ENCODE measurements at regions not wholly inside any gene's neighbourhood (a gene's known extent, or its start where the extent isn't known, plus 50 kb on each side); places are given as distances from the start of the nearest gene placed in this dataset.
"Not testable (repeated sequence)": the region's sequence is repeated elsewhere in the genome, so short reads cannot be mapped to it uniquely, and the experiment has no call there.

- no peak for DNase-seq (ENCODE audit: low spot score)
Measured at GRCh38 chr21:39000496-39000895, 182.8 kb downstream of the PSMG1 start.

GRCh38 chr21:38999161-38999560, 184.1 kb downstream of the PSMG1 start:
- DNase-seq (ENCODE audit: low spot score): no peak

GRCh38 chr21:38998281-38998680, 185.0 kb downstream of the PSMG1 start:
- DNase-seq (ENCODE audit: low spot score): not testable (repeated sequence)

- DNase-seq (ENCODE audit: low spot score): not testable (repeated sequence)
Measured at GRCh38 chr21:38997843-38998175, 185.4 kb downstream of the PSMG1 start.

- no peak for DNase-seq (ENCODE audit: low spot score)
Measured at GRCh38 chr21:38997051-38997842, 186.0 kb downstream of the PSMG1 start.

- DNase-seq (ENCODE audit: low spot score): no peak
Measured at GRCh38 chr21:38996355-38996754, 186.9 kb downstream of the PSMG1 start.

- no peak for DNase-seq (ENCODE audit: low spot score)
Measured at GRCh38 chr21:38995731-38996130, 187.5 kb downstream of the PSMG1 start.

GRCh38 chr21:38995071-38995669, 188.1 kb downstream of the PSMG1 start:
- no peak for DNase-seq (ENCODE audit: low spot score)

GRCh38 chr21:38994042-38994441, 188.3 kb downstream of the ETS2 start:
- DNase-seq (ENCODE audit: low spot score): no peak

GRCh38 chr21:38993561-38993960, 187.8 kb downstream of the ETS2 start:
- no peak for DNase-seq (ENCODE audit: low spot score)

- DNase-seq (ENCODE audit: low spot score): no peak
Measured at GRCh38 chr21:38992737-38993136, 187.0 kb downstream of the ETS2 start.

GRCh38 chr21:38990424-38990794, 184.7 kb downstream of the ETS2 start:
- no peak for DNase-seq (ENCODE audit: low spot score)

GRCh38 chr21:38989745-38990423, 184.2 kb downstream of the ETS2 start:
- DNase-seq (ENCODE audit: low spot score): no peak

GRCh38 chr21:38989379-38989744, 183.6 kb downstream of the ETS2 start:
- DNase-seq (ENCODE audit: low spot score): no peak

GRCh38 chr21:38988509-38989378, 183.0 kb downstream of the ETS2 start:
- no peak for DNase-seq (ENCODE audit: low spot score)

- no peak for DNase-seq (ENCODE audit: low spot score)
Measured at GRCh38 chr21:38987633-38988508, 182.1 kb downstream of the ETS2 start.

- DNase-seq (ENCODE audit: low spot score): peak; percentile 6
Measured at GRCh38 chr21:38986806-38987632, 181.3 kb downstream of the ETS2 start.

GRCh38 chr21:38986406-38986805, 180.7 kb downstream of the ETS2 start:
- peak; percentile 9 for DNase-seq (ENCODE audit: low spot score)

GRCh38 chr21:38985568-38986378, 180.0 kb downstream of the ETS2 start:
- peak; percentile 48 for DNase-seq (ENCODE audit: low spot score)

All from hematopoietic multipotent progenitor cell treated with erythropoietin and hydrocortisone succinate and interleukin-3 and kit ligand, for 17 days (in vitro differentiated cells).